MM.1S (cell line): ENCODE measurements at regions not wholly inside any gene's neighbourhood (a gene's known extent, or its start where the extent isn't known, plus 50 kb on each side); places are given as distances from the start of the nearest gene placed in this dataset.

Experiments
- DNase-seq: peaks from one replicate; pipeline ENCODE4 v3.0.0-alpha.2; 2015
- H2AFZ ChIP-seq: fragments of 300-600 bp; sonication (generic); 2 replicates; pipeline ENCODE4 v1.6.0; 2016; ENCODE audit warnings: antibody characterized with exemption, low read length
- H3F3A ChIP-seq: fragments of 300-600 bp; sonication (generic); 2 replicates; pipeline ENCODE4 v1.6.1; 2016; ENCODE audit warnings: mild to moderate bottlenecking, antibody characterized with exemption, low read length, moderate library complexity, mixed read lengths; ENCODE audit not compliant: insufficient read depth
- H3K27ac ChIP-seq: fragments of 300-600 bp; sonication (generic); 2 replicates; pipeline ENCODE4 v1.5.1; 2016; ENCODE audit warnings: mild to moderate bottlenecking, low read length
- H3K27me3 ChIP-seq: fragments of 300-600 bp; sonication (generic); replicated peaks from 2 replicates; pipeline ENCODE4 v1.6.0; 2016; ENCODE audit warnings: low read length; ENCODE audit not compliant: insufficient read depth
- H3K36me3 ChIP-seq: fragments of 300-600 bp; sonication (generic); replicated peaks from 2 replicates; pipeline ENCODE4 v1.6.1; 2016; ENCODE audit warnings: mild to moderate bottlenecking, low read length, mixed read lengths; ENCODE audit not compliant: insufficient read depth
- H3K4me1 ChIP-seq: fragments of 300-600 bp; sonication (generic); 2 replicates; pipeline ENCODE4 v1.6.1; 2016; ENCODE audit warnings: low read length, mixed read lengths
- H3K4me2 ChIP-seq: fragments of 300-600 bp; sonication (generic); 2 replicates; pipeline ENCODE4 v1.6.0; 2016; ENCODE audit warnings: low read depth, low read length
- H3K4me3 ChIP-seq: fragments of 300-600 bp; sonication (generic); 2 replicates; pipeline ENCODE4 v1.5.1; 2016; ENCODE audit warnings: low read length, mixed read lengths
- H3K79me2 ChIP-seq: fragments of 300-600 bp; sonication (generic); 2 replicates; pipeline ENCODE4 v1.6.1; 2016; ENCODE audit warnings: mixed run types, low read length, mixed read lengths
- H3K9ac ChIP-seq: fragments of 300-600 bp; sonication (generic); 2 replicates; pipeline ENCODE4 v1.6.1; 2016; ENCODE audit warnings: low read length, mixed read lengths
- H3K9me2 ChIP-seq: fragments of 300-600 bp; sonication (generic); replicated peaks from 2 replicates; pipeline ENCODE4 v1.6.1; 2016; ENCODE audit warnings: mild to moderate bottlenecking, low read length, mixed read lengths; ENCODE audit not compliant: insufficient read depth
- H3K9me3 ChIP-seq: fragments of 300-600 bp; sonication (generic); replicated peaks from 2 replicates; pipeline ENCODE4 v1.6.1; 2016; ENCODE audit warnings: mild to moderate bottlenecking, low read length, mixed read lengths; ENCODE audit not compliant: insufficient read depth
- H4K20me1 ChIP-seq: fragments of 300-600 bp; sonication (generic); 2 replicates; pipeline ENCODE4 v1.6.1; 2016; ENCODE audit warnings: mild to moderate bottlenecking, low read length, moderate library complexity, mixed read lengths; ENCODE audit not compliant: insufficient read depth
- EZH2 ChIP-seq: fragments of 300-600 bp; sonication (generic); optimal IDR thresholded peaks from 2 replicates; pipeline ENCODE3; 2017; ENCODE audit warnings: low read depth, mild to moderate bottlenecking, antibody characterized with exemption, low read length, mixed read lengths
- EZH2phosphoT487 ChIP-seq: fragments of 300-600 bp; sonication (generic); IDR thresholded peaks from 2 replicates; pipeline ENCODE4 v1.6.1; 2018; ENCODE audit warnings: antibody characterized with exemption, low read length
- TF ChIP-seq, protein P1 (sequence below): fragments of 300-600 bp; sonication (generic); IDR thresholded peaks from 2 replicates; pipeline ENCODE4 v1.5.1; 2016; ENCODE audit warnings: antibody characterized with exemption, low read length, mixed read lengths

DNA sequence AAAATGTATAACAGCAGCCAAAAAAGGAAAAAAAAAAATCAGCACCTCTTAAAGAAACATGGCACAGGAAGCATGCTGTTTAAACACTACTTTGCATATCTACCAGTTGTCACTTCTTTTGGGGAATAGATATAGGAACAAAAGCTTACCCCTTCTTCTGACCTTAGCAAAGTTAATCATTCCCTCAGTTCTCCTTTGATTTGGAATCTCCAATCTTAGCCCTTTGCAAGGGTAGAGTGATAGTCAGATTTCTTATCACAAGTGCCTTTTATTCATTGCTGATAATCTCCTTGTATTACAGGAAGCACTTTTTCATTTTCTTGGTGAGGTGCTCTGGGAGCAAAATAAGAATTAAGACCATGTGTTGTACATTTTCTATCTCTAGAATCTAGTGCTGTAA lies 1327.6 kb downstream of the OLFM4 start:
- Histone ChIP-seq H4K20me1 (no peaks in the 10 kb centered on the region), H3K9ac (no peak overlapping the region), H3K27me3 (no peaks in the 10 kb centered on the region), H3K36me3 (no peaks in the 10 kb centered on the region), H3K27ac (no peak overlapping the region), H3K4me1 (no peaks in the 10 kb centered on the region), H3F3A (no peaks in the 10 kb centered on the region), H2AFZ (no peak overlapping the region), H3K9me2 (no peaks in the 10 kb centered on the region), H3K4me3 (no peak overlapping the region), H3K4me2 (no peak overlapping the region), H3K79me2 (no peaks in the 10 kb centered on the region), H3K9me3 (no peaks in the 10 kb centered on the region)
- no peak for DNase-seq
- TF ChIP-seq EZH2phosphoT487 (no peak), EZH2 (no peak)
- TF ChIP-seq, protein P1, sequence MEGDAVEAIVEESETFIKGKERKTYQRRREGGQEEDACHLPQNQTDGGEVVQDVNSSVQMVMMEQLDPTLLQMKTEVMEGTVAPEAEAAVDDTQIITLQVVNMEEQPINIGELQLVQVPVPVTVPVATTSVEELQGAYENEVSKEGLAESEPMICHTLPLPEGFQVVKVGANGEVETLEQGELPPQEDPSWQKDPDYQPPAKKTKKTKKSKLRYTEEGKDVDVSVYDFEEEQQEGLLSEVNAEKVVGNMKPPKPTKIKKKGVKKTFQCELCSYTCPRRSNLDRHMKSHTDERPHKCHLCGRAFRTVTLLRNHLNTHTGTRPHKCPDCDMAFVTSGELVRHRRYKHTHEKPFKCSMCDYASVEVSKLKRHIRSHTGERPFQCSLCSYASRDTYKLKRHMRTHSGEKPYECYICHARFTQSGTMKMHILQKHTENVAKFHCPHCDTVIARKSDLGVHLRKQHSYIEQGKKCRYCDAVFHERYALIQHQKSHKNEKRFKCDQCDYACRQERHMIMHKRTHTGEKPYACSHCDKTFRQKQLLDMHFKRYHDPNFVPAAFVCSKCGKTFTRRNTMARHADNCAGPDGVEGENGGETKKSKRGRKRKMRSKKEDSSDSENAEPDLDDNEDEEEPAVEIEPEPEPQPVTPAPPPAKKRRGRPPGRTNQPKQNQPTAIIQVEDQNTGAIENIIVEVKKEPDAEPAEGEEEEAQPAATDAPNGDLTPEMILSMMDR: no peak

DNA sequence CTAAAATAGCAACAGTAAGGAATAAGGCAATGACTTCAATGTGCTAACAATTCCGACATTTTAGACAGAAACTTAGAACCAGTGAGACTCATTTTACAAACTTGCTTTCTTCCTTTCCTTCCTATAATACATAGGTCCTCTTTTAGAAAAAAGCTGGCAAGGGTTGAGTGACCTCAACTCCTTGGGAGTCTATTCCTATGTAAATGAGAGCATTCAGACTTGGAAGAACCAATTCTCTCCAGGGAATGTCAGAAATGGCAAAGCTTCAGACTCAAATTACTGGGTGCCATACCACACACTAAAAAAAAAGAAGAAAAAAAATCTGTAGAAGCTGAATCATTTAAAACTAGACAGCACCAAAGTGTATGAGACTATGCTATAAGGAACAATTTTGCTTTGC lies 1328.2 kb downstream of the OLFM4 start:
- no peaks in the 10 kb centered on the region for H4K20me1 ChIP-seq
- no peaks in the 10 kb centered on the region for H3K9me2 ChIP-seq
- H3K4me3 ChIP-seq: no peak overlapping the region
- H3K4me1 ChIP-seq: no peaks in the 10 kb centered on the region
- no peak for DNase-seq
- H3K27ac ChIP-seq: no peak overlapping the region
- TF ChIP-seq EZH2phosphoT487 (no peak), EZH2 (no peak)
- TF ChIP-seq, protein P1: no peak
- H3K36me3 ChIP-seq: no peaks in the 10 kb centered on the region
- no peaks in the 10 kb centered on the region for H3K9me3 ChIP-seq
- H3K79me2 ChIP-seq: no peaks in the 10 kb centered on the region
- no peak overlapping the region for H3K9ac ChIP-seq
- no peaks in the 10 kb centered on the region for H3F3A ChIP-seq
- H3K4me2 ChIP-seq: no peak overlapping the region
- H2AFZ ChIP-seq: no peak overlapping the region
- H3K27me3 ChIP-seq: no peaks in the 10 kb centered on the region

DNA sequence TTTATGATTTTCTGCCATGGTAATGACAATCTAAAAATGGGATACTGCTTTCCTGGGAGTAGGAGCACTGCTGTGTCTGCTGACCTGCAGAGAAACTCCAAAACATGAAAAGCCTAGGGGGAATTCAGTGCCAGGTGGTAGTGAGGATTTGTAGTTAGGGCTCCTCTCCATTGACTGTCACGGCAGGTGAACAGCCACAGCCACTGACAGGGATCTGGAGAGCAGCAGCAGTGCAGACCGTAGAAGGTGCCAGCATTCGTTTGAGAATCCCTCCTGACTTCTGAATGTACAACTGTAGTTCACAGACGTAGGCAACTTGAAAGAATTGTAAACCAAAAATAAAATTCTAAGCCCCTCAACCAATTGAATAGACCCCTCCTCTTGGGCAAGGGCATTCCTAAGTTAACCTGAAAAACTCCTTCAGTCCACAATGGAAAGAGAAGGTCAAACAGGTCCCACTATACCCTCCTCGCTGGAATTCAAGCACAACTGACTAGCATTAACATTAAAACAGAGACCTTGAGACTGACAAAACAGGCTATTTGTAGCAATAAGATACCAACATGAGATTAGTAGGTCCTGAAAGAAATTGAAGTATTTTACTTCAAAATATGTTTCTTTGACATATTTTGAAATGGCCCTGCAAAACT lies 1328.8 kb downstream of the OLFM4 start:
- no peak overlapping the region for H3K4me2 ChIP-seq
- DNase-seq: no peak
- no peak for TF ChIP-seq EZH2phosphoT487
- no peak for TF ChIP-seq EZH2
- TF ChIP-seq, protein P1: no peak
- H3K9ac ChIP-seq: no peak overlapping the region
- no peak overlapping the region for H3K27ac ChIP-seq
- H3K36me3 ChIP-seq: no peaks in the 10 kb centered on the region
- H3K79me2 ChIP-seq: no peaks in the 10 kb centered on the region
- H3K27me3 ChIP-seq: no peaks in the 10 kb centered on the region
- no peak overlapping the region for H2AFZ ChIP-seq
- no peaks in the 10 kb centered on the region for H3K9me2 ChIP-seq
- H4K20me1 ChIP-seq: no peaks in the 10 kb centered on the region
- H3K4me3 ChIP-seq: no peak overlapping the region
- no peaks in the 10 kb centered on the region for H3F3A ChIP-seq
- no peaks in the 10 kb centered on the region for H3K4me1 ChIP-seq
- H3K9me3 ChIP-seq: no peaks in the 10 kb centered on the region
